Activated B cell treated with CpG ODN at 0.5 μM for 24 hours (primary cell): ENCODE measurements at regions not wholly inside any gene's neighbourhood (a gene's known extent, or its start where the extent isn't known, plus 50 kb on each side); places are given as distances from the start of the nearest gene placed in this dataset.

ENCODE experiments used
- ATAC-seq: fragments of 200-7000 bp; cut with Tn5 transposase; one replicate; pipeline ENCODE4 v1.10.0; 2021; ENCODE audit warnings: low read depth, mild to moderate bottlenecking, moderate library complexity
- CTCF ChIA-PET: fragments of 350-600 bp; sonication (Branson Sonifier 250); formaldehyde crosslinking; loops from one replicate; lab custom pipeline; 2021; ENCODE audit warnings: antibody characterized with exemption; lab: Charles Lee
- POLR2A ChIA-PET: fragments of 350-600 bp; sonication (Branson Sonifier 250); formaldehyde crosslinking; loops from one replicate; lab custom pipeline; 2021; ENCODE audit warnings: antibody characterized with exemption; lab: Charles Lee
- DNase-seq: peaks from one replicate; pipeline ENCODE4 v3.0.0; 2022
- H3K27ac Mint-ChIP-seq: one replicate; pipeline ENCODE4 v1.8.0; 2020; ENCODE audit warnings: mixed read lengths
- H3K27me3 Mint-ChIP-seq: one replicate; pipeline ENCODE4 v1.8.0; 2021; ENCODE audit warnings: mixed read lengths
- H3K36me3 Mint-ChIP-seq: one replicate; pipeline ENCODE4 v1.8.0; 2021; ENCODE audit warnings: low read depth, mixed read lengths
- H3K4me1 Mint-ChIP-seq: one replicate; pipeline ENCODE4 v1.8.0; 2021; ENCODE audit warnings: mixed read lengths
- H3K4me3 Mint-ChIP-seq: one replicate; pipeline ENCODE4 v1.8.0; 2020; ENCODE audit warnings: mild to moderate bottlenecking, mixed read lengths
- H3K9me3 Mint-ChIP-seq: one replicate; pipeline ENCODE4 v1.8.0; 2020; ENCODE audit warnings: mixed read lengths
- intact Hi-C: fragments of 100-400 bp; cut with micrococcal nuclease; formaldehyde crosslinking; loops from one replicate; pipeline ENCODE4 v1.15.1; 2024
- TF ChIP-seq, protein P1 (sequence below): fragments of 200-600 bp; IDR thresholded peaks from one replicate; pipeline ENCODE4 v1.8.0; 2022; ENCODE audit warnings: antibody characterized with exemption, mild to moderate bottlenecking

DNA sequence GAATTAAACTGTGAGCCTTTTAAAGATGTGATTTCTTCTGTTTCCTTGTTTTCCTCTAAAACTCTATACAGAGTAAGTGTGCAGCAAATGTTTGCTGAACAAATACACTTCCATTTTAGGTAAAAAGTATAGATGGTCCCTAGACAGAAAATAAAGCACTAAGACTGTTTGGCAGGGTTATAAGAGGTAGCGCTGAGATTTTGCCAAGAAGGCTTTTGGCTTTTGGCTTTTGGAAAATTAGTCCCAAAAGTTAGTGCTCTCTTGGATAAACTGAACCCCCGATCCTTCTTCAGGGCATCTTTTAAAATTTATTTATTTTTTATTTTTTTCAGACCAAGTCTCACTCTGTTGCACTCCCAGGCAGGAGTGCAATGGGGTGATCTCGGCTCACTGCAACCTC, 175.7 kb upstream of the NRP1 start:
- DNase-seq = no peak
- Mint-ChIP-seq H3K36me3 (no peaks in the 10 kb centered on the region), H3K4me1 (no peaks in the 10 kb centered on the region), H3K9me3 (no peaks in the 10 kb centered on the region), H3K27ac (no peak overlapping the region), H3K4me3 (no peak overlapping the region), H3K27me3 (no peaks in the 10 kb centered on the region)
- no peak for ATAC-seq
- ChIA-PET CTCF (no interaction called here), POLR2A (no interaction called here)
- TF ChIP-seq, protein P1, sequence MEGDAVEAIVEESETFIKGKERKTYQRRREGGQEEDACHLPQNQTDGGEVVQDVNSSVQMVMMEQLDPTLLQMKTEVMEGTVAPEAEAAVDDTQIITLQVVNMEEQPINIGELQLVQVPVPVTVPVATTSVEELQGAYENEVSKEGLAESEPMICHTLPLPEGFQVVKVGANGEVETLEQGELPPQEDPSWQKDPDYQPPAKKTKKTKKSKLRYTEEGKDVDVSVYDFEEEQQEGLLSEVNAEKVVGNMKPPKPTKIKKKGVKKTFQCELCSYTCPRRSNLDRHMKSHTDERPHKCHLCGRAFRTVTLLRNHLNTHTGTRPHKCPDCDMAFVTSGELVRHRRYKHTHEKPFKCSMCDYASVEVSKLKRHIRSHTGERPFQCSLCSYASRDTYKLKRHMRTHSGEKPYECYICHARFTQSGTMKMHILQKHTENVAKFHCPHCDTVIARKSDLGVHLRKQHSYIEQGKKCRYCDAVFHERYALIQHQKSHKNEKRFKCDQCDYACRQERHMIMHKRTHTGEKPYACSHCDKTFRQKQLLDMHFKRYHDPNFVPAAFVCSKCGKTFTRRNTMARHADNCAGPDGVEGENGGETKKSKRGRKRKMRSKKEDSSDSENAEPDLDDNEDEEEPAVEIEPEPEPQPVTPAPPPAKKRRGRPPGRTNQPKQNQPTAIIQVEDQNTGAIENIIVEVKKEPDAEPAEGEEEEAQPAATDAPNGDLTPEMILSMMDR = no peak
- intact Hi-C loops = no loop called here

GRCh38 chr10:33509231-33509831, 174.9 kb upstream of the NRP1 start:
- Mint-ChIP-seq H3K27me3 (no peaks in the 10 kb centered on the region), H3K4me1 (no peaks in the 10 kb centered on the region), H3K36me3 (no peaks in the 10 kb centered on the region), H3K4me3 (no peak overlapping the region), H3K9me3 (no peaks in the 10 kb centered on the region), H3K27ac (no peak overlapping the region)
- ChIA-PET POLR2A (no interaction called here), CTCF (no interaction called here)
- no peak for ATAC-seq
- intact Hi-C loops = no loop called here
- TF ChIP-seq, protein P1 = no peak
- DNase-seq = no peak

DNA sequence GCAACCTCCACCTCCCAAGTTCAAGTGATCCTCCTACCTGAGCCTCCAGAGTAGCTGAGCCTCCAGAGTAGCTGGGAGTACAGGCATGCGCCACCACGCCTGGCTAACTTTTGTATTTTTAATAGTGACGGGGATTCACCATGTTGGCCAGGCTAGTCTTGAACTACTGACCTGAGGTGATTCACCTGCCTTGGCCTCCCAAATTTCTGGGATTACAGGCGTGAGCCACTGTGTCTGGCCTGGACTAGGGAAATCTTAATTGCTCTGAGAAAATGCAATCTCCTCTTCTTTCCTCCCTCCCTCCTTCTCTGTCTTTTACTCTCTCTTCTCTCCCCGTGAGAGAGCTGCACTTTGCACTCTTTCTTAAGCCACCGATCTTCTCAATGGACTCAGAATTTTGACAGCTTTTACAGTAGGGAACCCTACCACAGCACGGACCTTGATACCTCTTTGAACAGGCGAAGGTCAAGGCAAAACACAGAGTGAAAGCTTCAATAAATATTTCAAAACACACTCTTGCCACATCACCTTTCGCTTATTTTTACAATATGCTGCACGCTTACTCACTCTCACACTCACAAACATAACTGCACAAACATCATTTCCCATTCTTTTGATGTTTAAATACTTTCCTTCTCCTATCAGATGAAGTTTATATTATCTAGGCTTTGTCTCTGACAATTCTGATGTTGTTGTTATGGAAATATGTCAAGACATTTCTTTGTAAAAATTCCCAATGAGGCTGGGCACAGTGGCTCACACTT, 173.4 kb upstream of the NRP1 start:
- CTCF ChIA-PET = interaction anchor here (0.6 kb wide), 1 partner anchor 935 kb away, joined by 3 read pairs; no protein-coding TSS in a partner anchor
- intact Hi-C loops = no loop called here
- H3K36me3 Mint-ChIP-seq = no peaks in the 10 kb centered on the region

DNA sequence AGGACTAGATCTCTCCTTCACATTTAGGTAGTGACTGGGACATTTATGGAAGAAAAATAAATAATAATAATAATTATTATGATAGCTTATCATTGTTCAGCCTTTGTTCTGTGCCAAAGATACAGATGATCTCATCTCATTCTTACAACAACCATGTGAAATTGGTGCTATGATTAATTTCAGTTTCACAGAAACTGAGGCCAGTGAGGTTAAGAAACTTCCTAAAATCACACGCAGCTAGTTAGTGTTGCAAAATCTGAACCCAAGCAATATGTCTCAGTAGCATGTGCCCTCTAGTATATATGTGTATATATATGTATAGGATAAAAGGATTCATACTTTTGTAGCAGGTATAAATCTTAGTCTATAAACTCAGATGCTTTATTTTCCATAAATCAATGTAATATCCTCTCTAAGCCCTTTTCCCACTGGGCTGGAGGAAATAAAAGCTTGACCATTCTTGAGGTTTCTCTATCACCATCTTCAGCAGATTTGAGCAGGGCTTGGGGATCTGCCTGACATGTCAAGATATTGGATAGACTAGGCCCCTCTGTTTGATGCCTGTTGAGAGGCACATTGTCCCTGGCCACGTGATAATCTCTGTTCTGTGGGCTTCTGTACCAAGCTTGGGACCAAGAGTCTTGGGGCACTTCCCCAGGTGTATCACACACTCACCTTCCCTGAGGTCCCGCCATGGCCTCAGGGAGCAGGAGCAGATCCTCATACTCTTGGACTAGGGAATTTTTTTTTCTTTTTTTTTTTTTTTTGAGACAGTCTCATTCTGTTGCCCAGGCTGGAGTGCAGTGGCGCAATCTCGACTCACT, 172.6 kb upstream of the NRP1 start:
- Mint-ChIP-seq H3K4me1 (no peaks in the 10 kb centered on the region), H3K27ac (no peak overlapping the region), H3K4me3 (no peak overlapping the region), H3K36me3 (no peaks in the 10 kb centered on the region), H3K27me3 (no peaks in the 10 kb centered on the region), H3K9me3 (no peaks in the 10 kb centered on the region)
- no peak for DNase-seq
- intact Hi-C loops = no loop called here
- POLR2A ChIA-PET = no interaction called here
- CTCF ChIA-PET = no interaction called here
- no peak for ATAC-seq
- TF ChIP-seq, protein P1 = no peak

More for the DNA sequence above, 173.4 kb upstream of the NRP1 start:
- POLR2A ChIA-PET = no interaction called here
- Mint-ChIP-seq H3K4me3 (no peak overlapping the region), H3K9me3 (no peaks in the 10 kb centered on the region), H3K27ac (no peak overlapping the region), H3K27me3 (no peaks in the 10 kb centered on the region), H3K4me1 (no peaks in the 10 kb centered on the region)
- no peak for DNase-seq
- TF ChIP-seq, protein P1 = no peak
- no peak for ATAC-seq

- Mint-ChIP-seq H3K4me3 (no peak overlapping the region), H3K9me3 (no peaks in the 10 kb centered on the region), H3K4me1 (no peaks in the 10 kb centered on the region), H3K27ac (no peak overlapping the region), H3K27me3 (no peaks in the 10 kb centered on the region), H3K36me3 (no peaks in the 10 kb centered on the region)
- DNase-seq (no peak), ATAC-seq (no peak)
- TF ChIP-seq, protein P1 = no peak
- CTCF ChIA-PET = no interaction called here
- intact Hi-C loops = no loop called here
- POLR2A ChIA-PET = no interaction called here
These were observed 171.9 kb upstream of the NRP1 start for GRCh38 chr10:33506391-33506790.
